HepG2 (cell line): ENCODE measurements at regions not wholly inside any gene's neighbourhood (a gene's known extent, or its start where the extent isn't known, plus 50 kb on each side); places are given as distances from the start of the nearest gene placed in this dataset.
A peak's percentile ranks its signal among the peaks of the same experiment; 100 is the strongest.

Experiments
- ATAC-seq: fragments of 200-7000 bp; cut with Tn5 transposase; 3 replicates; pipeline ENCODE4 v1.9.1; 2020; ENCODE audit warnings: mild to moderate bottlenecking, moderate library complexity
- BruUV-seq: library from RNA; stranded (reverse); fragments of 400-500 nt; replicated peaks from 2 replicates; lab custom pipeline; 2021; lab: Mats Ljungman, UMichigan
- CTCF ChIA-PET: fragments of 300-600 bp; formaldehyde crosslinking; extraction: SDS; loops from one replicate; lab custom pipeline; 2021; ENCODE audit warnings: low total read pairs, inconsistent platforms, low intra/inter-chr PET ratio; lab: Yijun Ruan, JAX
- POLR2A ChIA-PET: fragments of 350-600 bp; sonication (Branson Sonifier 250); formaldehyde crosslinking; loops from one replicate; lab custom pipeline; 2020; ENCODE audit warnings: antibody characterized with exemption, inconsistent platforms; lab: Yijun Ruan, JAX
- DNase-seq: peaks from one replicate; pipeline ENCODE4 v3.0.0-alpha.2; 2015; ENCODE audit warnings: low spot score
- FAIRE-seq: peaks from 3 replicates; lab custom pipeline; 2011; peaks lifted over from hg19 to GRCh38; lab: Jason Lieb, UNC
- H2AFZ ChIP-seq: one replicate; pipeline ENCODE4 v1.6.1; 2011; ENCODE audit warnings: low read length, inconsistent platforms
- H3K27ac ChIP-seq: fragments of 300-600 bp; 3 replicates; pipeline ENCODE4 v1.8.0; 2011; ENCODE audit warnings: mixed run types, mild to moderate bottlenecking, mixed read lengths, low read length, inconsistent platforms; ENCODE audit not compliant: insufficient read depth; ENCODE audit errors: extremely low read length
- H3K27me3 ChIP-seq, 2 experiments: fragments of 200-600 bp in 1 of 2; 2 replicates in 1 of 2; 3 replicates in 1 of 2; pipeline versions ENCODE4 v1.6.0 to v1.8.0; 2011; ENCODE audit warnings: low read length in 2 of 2, mild to moderate bottlenecking in 2 of 2, moderate library complexity in 2 of 2, inconsistent platforms in 1 of 2; ENCODE audit not compliant: insufficient read depth in 2 of 2, control insufficient read depth in 1 of 2
- H3K36me3 ChIP-seq, 2 experiments: fragments of 200-600 bp in 1 of 2; replicated peaks in 1 of 2; 2 replicates in 1 of 2; 3 replicates in 1 of 2; pipeline versions ENCODE4 v1.5.1 to v1.8.0; 2011; ENCODE audit warnings: low read length in 2 of 2, inconsistent platforms in 1 of 2; ENCODE audit not compliant: insufficient read depth in 2 of 2, control insufficient read depth in 1 of 2
- H3K4me1 ChIP-seq: 2 replicates; pipeline ENCODE4 v1.5.1; 2012; ENCODE audit warnings: low read length, inconsistent platforms; ENCODE audit not compliant: insufficient read depth
- H3K4me2 ChIP-seq: 2 replicates; pipeline ENCODE4 v1.6.0; 2011; ENCODE audit warnings: low read depth, low read length, inconsistent platforms
- H3K4me3 ChIP-seq, 3 experiments: fragments of 200-600 bp in 1 of 3; sonication (generic), shearing (Covaris generic) in 1 of 3; replicated peaks in 1 of 3; 2 replicates each; pipeline ENCODE4 v1.5.1; 2011 to 2016; ENCODE audit warnings: low read length in 3 of 3, inconsistent platforms in 2 of 3, low read depth in 2 of 3, mild to moderate bottlenecking in 2 of 3, control low read depth in 1 of 3, mixed read lengths in 1 of 3; ENCODE audit not compliant: insufficient read depth in 1 of 3
- H3K79me2 ChIP-seq: one replicate; pipeline ENCODE4 v1.6.1; 2011; ENCODE audit warnings: low read length, inconsistent platforms; ENCODE audit not compliant: insufficient read depth
- H3K9ac ChIP-seq: 2 replicates; pipeline ENCODE4 v1.6.0; 2011; ENCODE audit warnings: mild to moderate bottlenecking, low read depth, low read length, inconsistent platforms; ENCODE audit not compliant: insufficient read depth
- H3K9me3 ChIP-seq: 2 replicates; pipeline ENCODE4 v1.5.1; 2012; ENCODE audit warnings: mild to moderate bottlenecking, low read length
- H4K20me1 ChIP-seq: 2 replicates; pipeline ENCODE4 v1.6.0; 2011; ENCODE audit warnings: inconsistent platforms, mild to moderate bottlenecking, low read length, moderate library complexity; ENCODE audit not compliant: insufficient read depth
- HNRNPH1 ChIP-seq: fragments of 200-400 bp; formaldehyde crosslinking; optimal IDR thresholded peaks from 2 replicates; pipeline ENCODE3; 2017; ENCODE audit warnings: mild to moderate bottlenecking, low read depth, low read length
- MED1 ChIP-seq: sonication (generic); formaldehyde crosslinking; IDR thresholded peaks from 2 replicates; pipeline ENCODE4 v1.4.0; 2020; ENCODE audit warnings: missing genetic modification reagents
- MXI1 ChIP-seq: IDR thresholded peaks from 3 replicates; pipeline ENCODE4 v1.6.1; 2012; ENCODE audit warnings: low read depth, low read length, inconsistent platforms, borderline replicate concordance
- RARG ChIP-seq: sonication (generic); formaldehyde crosslinking; IDR thresholded peaks from 2 replicates; pipeline ENCODE4 v1.4.0; 2020; ENCODE audit warnings: low read depth, mild to moderate bottlenecking, missing genetic modification reagents
- SALL2 ChIP-seq: sonication (generic); formaldehyde crosslinking; IDR thresholded peaks from 2 replicates; pipeline ENCODE4 v1.8.1; 2023; ENCODE audit warnings: mild to moderate bottlenecking, missing genetic modification reagents, inconsistent platforms
- SUZ12 ChIP-seq: fragments of 150-350 bp; IDR thresholded peaks from 2 replicates; pipeline ENCODE4 v1.6.1; 2014; ENCODE audit warnings: low read depth, low read length
- U2AF2 ChIP-seq: fragments of 200-400 bp; formaldehyde crosslinking; IDR thresholded peaks from 2 replicates; pipeline ENCODE4 v1.6.1; 2017; ENCODE audit warnings: low read depth, mild to moderate bottlenecking, low read length
- ZBTB7B ChIP-seq: sonication (generic); formaldehyde crosslinking; IDR thresholded peaks from 2 replicates; pipeline ENCODE4 v1.4.0; 2020; ENCODE audit warnings: missing genetic modification reagents
- ZEB1 ChIP-seq: IDR thresholded peaks from 2 replicates; pipeline ENCODE4 v1.6.1; 2012; ENCODE audit warnings: mild to moderate bottlenecking, low read depth, inconsistent platforms; ENCODE audit not compliant: insufficient replicate concordance
- ZNF567 ChIP-seq: sonication (generic); formaldehyde crosslinking; IDR thresholded peaks from 2 replicates; pipeline ENCODE4 v1.8.1; 2023; ENCODE audit warnings: mild to moderate bottlenecking, missing genetic modification reagents, borderline replicate concordance
- ZNF878 ChIP-seq: sonication (generic); formaldehyde crosslinking; IDR thresholded peaks from 2 replicates; pipeline ENCODE4 v1.8.1; 2023; ENCODE audit warnings: mild to moderate bottlenecking, missing genetic modification reagents, moderate library complexity
- WGBS: methylation state at CpG from one replicate; pipeline ENCODE4 v1.1.6; 2017; ENCODE audit warnings: low lambda C conversion rate; 5-methylcytosine and 5-hydroxymethylcytosine counted together
- in situ Hi-C: cut with HindIII; loops from 2 replicates; pipeline ENCODE4 v1.10.0; 2017; ENCODE audit warnings: low pct_unique_long_range_greater_than_20kb; ENCODE audit not compliant: extremely low pct_ligation_motif_present
- intact Hi-C: fragments of 100-400 bp; cut with micrococcal nuclease; formaldehyde crosslinking; loops from one replicate; pipeline ENCODE4 v1.10.0; 2022; ENCODE audit not compliant: unreplicated experiment
- TF ChIP-seq, protein P1 (sequence below): sonication (generic); formaldehyde crosslinking; IDR thresholded peaks from 2 replicates; pipeline ENCODE4 v1.5.0; 2020; ENCODE audit warnings: mild to moderate bottlenecking, missing genetic modification reagents
- TF ChIP-seq, protein P2 (sequence below): sonication (generic); formaldehyde crosslinking; IDR thresholded peaks from 2 replicates; pipeline ENCODE4 v1.5.0; 2020; ENCODE audit warnings: missing genetic modification reagents
- TF ChIP-seq, protein P3 (sequence below): sonication (generic); formaldehyde crosslinking; conservative IDR thresholded peaks from 2 replicates; pipeline ENCODE4 v1.4.0; 2020; ENCODE audit warnings: missing genetic modification reagents
- TF ChIP-seq, protein P4 (sequence below), 2 experiments: sonication (generic) in 1 of 2; formaldehyde crosslinking in 1 of 2; IDR thresholded peaks; 2 replicates each; pipeline versions ENCODE4 v1.4.0 to v1.6.1; 2016 to 2020; ENCODE audit warnings: borderline replicate concordance in 1 of 2, low read depth in 1 of 2, mild to moderate bottlenecking in 1 of 2, missing genetic modification reagents in 1 of 2

DNA sequence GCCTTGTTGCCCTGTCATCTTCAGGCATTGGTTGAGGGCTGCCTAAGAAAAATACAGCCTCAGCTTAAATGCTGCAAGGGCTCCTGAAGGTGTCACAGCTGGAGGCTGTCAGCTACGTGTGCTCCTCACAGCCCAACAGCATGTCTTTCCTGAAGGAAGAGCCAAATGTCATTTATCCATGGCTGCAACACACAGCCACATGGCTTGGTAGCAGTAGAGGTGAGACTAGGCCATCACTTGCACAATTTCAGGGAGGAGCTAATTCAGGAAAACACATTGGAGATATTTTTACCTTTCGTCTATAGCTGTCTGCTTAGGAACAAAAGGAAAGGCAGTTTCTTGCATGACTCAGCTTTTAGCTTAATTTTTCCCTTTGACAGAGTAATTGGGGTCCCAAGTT lies 260.7 kb downstream of the SYK start (continued):
- TF ChIP-seq, protein P1, sequence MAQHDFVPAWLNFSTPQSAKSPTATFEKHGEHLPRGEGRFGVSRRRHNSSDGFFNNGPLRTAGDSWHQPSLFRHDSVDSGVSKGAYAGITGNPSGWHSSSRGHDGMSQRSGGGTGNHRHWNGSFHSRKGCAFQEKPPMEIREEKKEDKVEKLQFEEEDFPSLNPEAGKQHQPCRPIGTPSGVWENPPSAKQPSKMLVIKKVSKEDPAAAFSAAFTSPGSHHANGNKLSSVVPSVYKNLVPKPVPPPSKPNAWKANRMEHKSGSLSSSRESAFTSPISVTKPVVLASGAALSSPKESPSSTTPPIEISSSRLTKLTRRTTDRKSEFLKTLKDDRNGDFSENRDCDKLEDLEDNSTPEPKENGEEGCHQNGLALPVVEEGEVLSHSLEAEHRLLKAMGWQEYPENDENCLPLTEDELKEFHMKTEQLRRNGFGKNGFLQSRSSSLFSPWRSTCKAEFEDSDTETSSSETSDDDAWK, result no peak
- TF ChIP-seq MED1 (CRISPR knock-in tag) (peak; percentile 58), U2AF2 (no peak)
- TF ChIP-seq, protein P2, sequence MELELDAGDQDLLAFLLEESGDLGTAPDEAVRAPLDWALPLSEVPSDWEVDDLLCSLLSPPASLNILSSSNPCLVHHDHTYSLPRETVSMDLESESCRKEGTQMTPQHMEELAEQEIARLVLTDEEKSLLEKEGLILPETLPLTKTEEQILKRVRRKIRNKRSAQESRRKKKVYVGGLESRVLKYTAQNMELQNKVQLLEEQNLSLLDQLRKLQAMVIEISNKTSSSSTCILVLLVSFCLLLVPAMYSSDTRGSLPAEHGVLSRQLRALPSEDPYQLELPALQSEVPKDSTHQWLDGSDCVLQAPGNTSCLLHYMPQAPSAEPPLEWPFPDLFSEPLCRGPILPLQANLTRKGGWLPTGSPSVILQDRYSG (CRISPR knock-in tag), result no peak

DNA sequence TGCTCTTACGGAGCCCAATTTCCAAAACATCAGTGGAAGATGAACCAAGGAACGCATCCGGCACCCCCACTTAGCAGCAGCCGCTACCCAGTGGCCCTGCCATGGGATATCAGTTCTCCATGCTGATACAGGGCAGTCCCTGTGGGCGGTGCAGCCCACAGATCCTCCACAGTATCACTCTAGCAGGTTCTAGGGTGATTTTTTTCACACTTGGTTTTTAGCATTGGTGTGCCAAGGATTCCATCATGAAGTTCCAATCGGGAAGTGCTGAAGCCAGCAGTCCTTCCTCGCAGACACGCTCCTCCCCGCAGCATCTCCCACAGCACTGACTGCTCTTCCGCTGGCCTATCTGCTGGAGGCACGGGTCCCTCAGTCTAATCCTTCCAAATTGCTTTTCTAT lies 261.9 kb downstream of the SYK start:
- H3K27ac ChIP-seq, result no peak overlapping the region
- no peak overlapping the region for H3K4me2 ChIP-seq
- no peak overlapping the region for H3K9ac ChIP-seq
- no peaks in the 10 kb centered on the region for H3K36me3 ChIP-seq
- H3K4me3 ChIP-seq, result no peak overlapping the region
- H3K27me3 ChIP-seq, result no peaks in the 10 kb centered on the region
- H3K4me1 ChIP-seq, result peaks cover 58% of the 10 kb centered on the region
- no peaks in the 10 kb centered on the region for H4K20me1 ChIP-seq
- no TSS peak for BruUV-seq
- in situ Hi-C loops, result no loop called here
- CTCF ChIA-PET, result no interaction called here
- intact Hi-C loops, result loop anchor here (10.0 kb wide), 1 partner anchor 131 kb away; no protein-coding TSS in a partner anchor
- DNase-seq (no peak), ATAC-seq (no peak), FAIRE-seq (no peak)
- POLR2A ChIA-PET, result no interaction called here
- 96% methylated on average over 7 of the region's 11 CpGs for WGBS
- no peaks in the 10 kb centered on the region for H3K9me3 ChIP-seq
- no peaks in the 10 kb centered on the region for H3K79me2 ChIP-seq
- no peak overlapping the region for H2AFZ ChIP-seq
- TF ChIP-seq, protein P3, sequence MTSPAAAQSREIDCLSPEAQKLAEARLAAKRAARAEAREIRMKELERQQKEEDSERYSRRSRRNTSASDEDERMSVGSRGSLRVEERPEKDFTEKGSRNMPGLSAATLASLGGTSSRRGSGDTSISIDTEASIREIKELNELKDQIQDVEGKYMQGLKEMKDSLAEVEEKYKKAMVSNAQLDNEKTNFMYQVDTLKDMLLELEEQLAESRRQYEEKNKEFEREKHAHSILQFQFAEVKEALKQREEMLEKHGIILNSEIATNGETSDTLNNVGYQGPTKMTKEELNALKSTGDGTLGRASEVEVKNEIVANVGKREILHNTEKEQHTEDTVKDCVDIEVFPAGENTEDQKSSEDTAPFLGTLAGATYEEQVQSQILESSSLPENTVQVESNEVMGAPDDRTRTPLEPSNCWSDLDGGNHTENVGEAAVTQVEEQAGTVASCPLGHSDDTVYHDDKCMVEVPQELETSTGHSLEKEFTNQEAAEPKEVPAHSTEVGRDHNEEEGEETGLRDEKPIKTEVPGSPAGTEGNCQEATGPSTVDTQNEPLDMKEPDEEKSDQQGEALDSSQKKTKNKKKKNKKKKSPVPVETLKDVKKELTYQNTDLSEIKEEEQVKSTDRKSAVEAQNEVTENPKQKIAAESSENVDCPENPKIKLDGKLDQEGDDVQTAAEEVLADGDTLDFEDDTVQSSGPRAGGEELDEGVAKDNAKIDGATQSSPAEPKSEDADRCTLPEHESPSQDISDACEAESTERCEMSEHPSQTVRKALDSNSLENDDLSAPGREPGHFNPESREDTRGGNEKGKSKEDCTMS (CRISPR knock-in tag), result no peak
- no peak for TF ChIP-seq HNRNPH1
- TF ChIP-seq ZNF567, result no peak
- no peak for TF ChIP-seq ZNF878 (CRISPR knock-in tag)
- no peak for TF ChIP-seq MXI1
- no peak for TF ChIP-seq SALL2
- TF ChIP-seq SUZ12, result no peak
- TF ChIP-seq ZBTB7B (CRISPR knock-in tag), result no peak
- TF ChIP-seq ZEB1, result no peak
- TF ChIP-seq, protein P4, sequence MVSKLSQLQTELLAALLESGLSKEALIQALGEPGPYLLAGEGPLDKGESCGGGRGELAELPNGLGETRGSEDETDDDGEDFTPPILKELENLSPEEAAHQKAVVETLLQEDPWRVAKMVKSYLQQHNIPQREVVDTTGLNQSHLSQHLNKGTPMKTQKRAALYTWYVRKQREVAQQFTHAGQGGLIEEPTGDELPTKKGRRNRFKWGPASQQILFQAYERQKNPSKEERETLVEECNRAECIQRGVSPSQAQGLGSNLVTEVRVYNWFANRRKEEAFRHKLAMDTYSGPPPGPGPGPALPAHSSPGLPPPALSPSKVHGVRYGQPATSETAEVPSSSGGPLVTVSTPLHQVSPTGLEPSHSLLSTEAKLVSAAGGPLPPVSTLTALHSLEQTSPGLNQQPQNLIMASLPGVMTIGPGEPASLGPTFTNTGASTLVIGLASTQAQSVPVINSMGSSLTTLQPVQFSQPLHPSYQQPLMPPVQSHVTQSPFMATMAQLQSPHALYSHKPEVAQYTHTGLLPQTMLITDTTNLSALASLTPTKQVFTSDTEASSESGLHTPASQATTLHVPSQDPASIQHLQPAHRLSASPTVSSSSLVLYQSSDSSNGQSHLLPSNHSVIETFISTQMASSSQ (IDR thresholded peaks at IDR 0.05; ENCODE audit: low read depth), result no peak
- TF ChIP-seq, protein P4 (CRISPR knock-in tag; IDR thresholded peaks at IDR 0.05; ENCODE audit: borderline replicate concordance), result no peak
- TF ChIP-seq RARG (CRISPR knock-in tag), result no peak
